ENCODE measurements at regions not wholly inside any gene's neighbourhood (a gene's known extent, or its start where the extent isn't known, plus 50 kb on each side); places are given as distances from the start of the nearest gene placed in this dataset.

DNA sequence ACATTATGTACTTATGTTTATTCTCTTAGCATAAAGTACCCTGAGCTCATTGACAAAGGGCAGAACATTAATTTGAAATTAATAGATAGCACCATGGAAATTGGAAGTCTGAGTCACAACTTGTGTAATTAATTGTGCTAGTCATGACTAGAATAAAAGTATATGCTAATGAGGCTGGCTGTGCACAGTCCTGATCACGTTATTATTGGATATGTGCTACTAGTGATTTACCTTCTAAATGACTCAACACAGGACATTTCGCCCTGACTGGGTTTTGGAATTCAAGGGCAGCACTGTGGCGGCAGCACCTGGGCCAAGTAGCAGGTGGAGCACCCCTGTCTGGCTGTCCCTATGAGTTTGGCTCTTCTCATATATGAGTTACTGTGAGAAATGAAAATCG lies 341.8 kb downstream of the ICE1 start:
- no peak for TF ChIP-seq EZH2 (optimal IDR thresholded peaks at IDR 0.05; ENCODE audit: low read depth, low read length)
- TF ChIP-seq, protein P1, sequence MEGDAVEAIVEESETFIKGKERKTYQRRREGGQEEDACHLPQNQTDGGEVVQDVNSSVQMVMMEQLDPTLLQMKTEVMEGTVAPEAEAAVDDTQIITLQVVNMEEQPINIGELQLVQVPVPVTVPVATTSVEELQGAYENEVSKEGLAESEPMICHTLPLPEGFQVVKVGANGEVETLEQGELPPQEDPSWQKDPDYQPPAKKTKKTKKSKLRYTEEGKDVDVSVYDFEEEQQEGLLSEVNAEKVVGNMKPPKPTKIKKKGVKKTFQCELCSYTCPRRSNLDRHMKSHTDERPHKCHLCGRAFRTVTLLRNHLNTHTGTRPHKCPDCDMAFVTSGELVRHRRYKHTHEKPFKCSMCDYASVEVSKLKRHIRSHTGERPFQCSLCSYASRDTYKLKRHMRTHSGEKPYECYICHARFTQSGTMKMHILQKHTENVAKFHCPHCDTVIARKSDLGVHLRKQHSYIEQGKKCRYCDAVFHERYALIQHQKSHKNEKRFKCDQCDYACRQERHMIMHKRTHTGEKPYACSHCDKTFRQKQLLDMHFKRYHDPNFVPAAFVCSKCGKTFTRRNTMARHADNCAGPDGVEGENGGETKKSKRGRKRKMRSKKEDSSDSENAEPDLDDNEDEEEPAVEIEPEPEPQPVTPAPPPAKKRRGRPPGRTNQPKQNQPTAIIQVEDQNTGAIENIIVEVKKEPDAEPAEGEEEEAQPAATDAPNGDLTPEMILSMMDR (IDR thresholded peaks at IDR 0.05; ENCODE audit: low read length), result no peak

Measured in MM.1S (cell line).